Hepatocyte (in vitro differentiated cells): ENCODE measurements at regions not wholly inside any gene's neighbourhood (a gene's known extent, or its start where the extent isn't known, plus 50 kb on each side); places are given as distances from the start of the nearest gene placed in this dataset.

Experiments
- DNase-seq: peaks from one replicate; pipeline ENCODE4 v3.0.0-alpha.2; 2016; ENCODE audit warnings: low spot score
- H2AFZ ChIP-seq: fragments of 200-600 bp; sonication (generic); 2 replicates; pipeline ENCODE4 v1.6.0; 2016; ENCODE audit warnings: antibody characterized with exemption, mild to moderate bottlenecking
- H3K27ac ChIP-seq: fragments of 200-600 bp; sonication (generic); 2 replicates; pipeline ENCODE4 v1.5.1; 2016; ENCODE audit warnings: mild to moderate bottlenecking
- H3K27me3 ChIP-seq: fragments of 200-600 bp; sonication (generic); 2 replicates; pipeline ENCODE4 v1.6.1; 2016
- H3K36me3 ChIP-seq: fragments of 200-600 bp; sonication (generic); replicated peaks from 2 replicates; pipeline ENCODE4 v1.5.1; 2016; ENCODE audit warnings: low read depth; ENCODE audit not compliant: insufficient read depth
- H3K4me1 ChIP-seq: fragments of 200-600 bp; sonication (generic); 2 replicates; pipeline ENCODE4 v1.5.1; 2016; ENCODE audit warnings: mild to moderate bottlenecking, moderate library complexity; ENCODE audit not compliant: insufficient read depth
- H3K4me2 ChIP-seq: fragments of 200-600 bp; sonication (generic); 2 replicates; pipeline ENCODE4 v1.6.0; 2016
- H3K4me3 ChIP-seq: fragments of 200-600 bp; sonication (generic); 2 replicates; pipeline ENCODE4 v1.5.1; 2016; ENCODE audit warnings: mild to moderate bottlenecking
- H3K79me2 ChIP-seq: fragments of 200-600 bp; sonication (generic); 2 replicates; pipeline ENCODE4 v1.6.0; 2017; ENCODE audit warnings: mild to moderate bottlenecking
- H3K9me2 ChIP-seq: fragments of 200-600 bp; sonication (generic); replicated peaks from 2 replicates; pipeline ENCODE4 v1.6.0; 2017; ENCODE audit warnings: mild to moderate bottlenecking; ENCODE audit not compliant: insufficient read depth
- H3K9me3 ChIP-seq: fragments of 200-600 bp; sonication (generic); 2 replicates; pipeline ENCODE4 v1.5.1; 2016; ENCODE audit warnings: low read depth, mild to moderate bottlenecking
- H4K20me1 ChIP-seq: fragments of 200-600 bp; sonication (generic); 2 replicates; pipeline ENCODE4 v1.6.0; 2016; ENCODE audit warnings: mild to moderate bottlenecking; ENCODE audit not compliant: insufficient read depth, poor library complexity, severe bottlenecking
- CTCF ChIP-seq: fragments of 200-600 bp; sonication (generic); IDR thresholded peaks from 2 replicates; pipeline ENCODE4 v1.5.1; 2016; ENCODE audit warnings: antibody characterized with exemption, mild to moderate bottlenecking; ENCODE audit not compliant: poor library complexity
- EZH2 ChIP-seq: fragments of 200-600 bp; sonication (generic); IDR thresholded peaks from 2 replicates; pipeline ENCODE4 v1.6.1; 2016; ENCODE audit warnings: antibody characterized with exemption, mild to moderate bottlenecking, borderline replicate concordance
- EZH2phosphoT487 ChIP-seq: fragments of 200-600 bp; sonication (generic); IDR thresholded peaks from one replicate; pipeline ENCODE4 v1.6.1; 2018; ENCODE audit warnings: antibody characterized with exemption, mild to moderate bottlenecking, low read depth, moderate library complexity; ENCODE audit not compliant: unreplicated experiment, severe bottlenecking
- WGBS: methylation state at CpG from one replicate; pipeline ENCODE4 v1.1.6; 2016; ENCODE audit warnings: low lambda C conversion rate; ENCODE audit errors: missing lambda C conversion rate; 5-methylcytosine and 5-hydroxymethylcytosine counted together

DNA sequence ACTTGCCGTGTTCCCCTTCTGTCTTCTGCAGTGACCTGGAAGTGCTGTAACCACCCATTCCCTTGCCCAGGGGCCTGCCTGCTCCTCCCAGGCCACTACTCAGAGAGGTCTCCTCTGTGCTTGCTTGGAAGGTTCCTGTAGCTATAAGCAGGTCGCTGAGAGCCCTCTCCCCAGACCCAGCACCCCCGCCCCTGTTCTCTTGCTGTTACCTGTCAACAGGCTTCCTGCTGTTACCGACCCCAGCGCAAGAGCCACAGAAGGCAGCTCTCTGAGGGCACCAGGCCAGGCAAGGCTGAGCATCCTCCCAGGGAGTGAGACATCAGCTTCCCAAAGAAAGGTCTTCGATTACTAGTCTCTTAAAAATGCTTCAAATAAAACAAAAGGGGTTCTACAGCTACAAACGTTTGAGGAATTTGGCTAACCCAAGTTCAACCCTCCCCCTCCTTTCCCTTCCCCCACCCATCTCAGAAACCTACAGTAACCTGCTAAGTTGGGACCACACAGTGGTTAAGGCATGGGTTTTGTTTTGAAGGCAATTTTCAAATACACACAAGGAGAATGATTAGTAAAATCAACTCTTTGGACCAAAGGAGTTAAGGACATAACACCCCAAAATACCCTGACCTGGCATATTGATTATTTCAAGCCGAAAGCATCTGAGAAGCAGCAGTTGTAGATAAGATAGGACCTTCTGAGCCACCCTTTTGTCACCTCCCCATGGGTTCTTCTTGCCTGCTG, 74.9 kb upstream of the MFGE8 start:
- Histone ChIP-seq H3K9me2 (no peaks in the 10 kb centered on the region), H3K4me3 (no peak overlapping the region), H2AFZ (no peak overlapping the region), H3K27ac (no peak overlapping the region), H4K20me1 (no peaks in the 10 kb centered on the region), H3K27me3 (no peaks in the 10 kb centered on the region), H3K4me1 (peaks cover 36% of the 10 kb centered on the region), H3K9me3 (no peaks in the 10 kb centered on the region), H3K36me3 (no peaks in the 10 kb centered on the region), H3K79me2 (no peaks in the 10 kb centered on the region), H3K4me2 (no peak overlapping the region)
- WGBS, result 43% methylated on average over 8 of the region's 8 CpGs
- DNase-seq, result no peak
- TF ChIP-seq EZH2 (no peak), EZH2phosphoT487 (no peak), CTCF (no peak)

GRCh38 chr15:88989578-88989977, 76.4 kb upstream of the MFGE8 start:
- Histone ChIP-seq H3K27me3 (no peaks in the 10 kb centered on the region), H3K9me2 (no peaks in the 10 kb centered on the region), H3K9me3 (no peaks in the 10 kb centered on the region), H3K36me3 (no peaks in the 10 kb centered on the region), H3K4me3 (no peak overlapping the region), H2AFZ (no peak overlapping the region), H3K27ac (no peak overlapping the region), H3K4me2 (peak overlapping the region; percentile 30), H4K20me1 (no peaks in the 10 kb centered on the region), H3K79me2 (no peaks in the 10 kb centered on the region), H3K4me1 (peaks cover 36% of the 10 kb centered on the region)
- TF ChIP-seq EZH2 (no peak), CTCF (no peak), EZH2phosphoT487 (no peak)
- no peak for DNase-seq
- WGBS, result 40% methylated on average over 5 of the region's 5 CpGs

DNA sequence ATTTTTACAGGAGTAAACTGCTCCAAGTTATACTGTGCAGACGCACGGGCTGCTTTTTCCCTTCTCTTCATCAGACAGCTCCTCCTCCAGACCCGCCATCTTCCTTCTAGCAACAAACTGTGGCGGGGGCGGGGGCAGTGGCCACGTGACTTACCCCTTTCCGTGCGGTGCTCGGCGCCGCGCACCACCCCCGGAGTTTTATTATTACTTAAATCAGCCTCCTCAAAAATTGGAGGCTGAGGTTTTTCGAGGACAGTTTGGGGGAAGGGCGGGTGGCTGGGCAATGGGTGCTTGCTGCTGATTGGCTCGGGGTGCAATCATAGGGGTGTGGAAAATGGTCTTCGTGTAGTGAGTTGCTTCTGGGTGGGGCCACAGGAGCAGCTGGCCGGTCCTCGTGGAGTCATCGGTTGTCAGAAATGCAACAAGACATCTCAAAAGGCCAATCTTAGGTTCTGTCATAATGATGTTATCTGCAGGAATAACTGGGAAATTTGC, 77.1 kb upstream of the MFGE8 start:
- WGBS, result 85% methylated on average over 20 of the region's 20 CpGs
- no peaks in the 10 kb centered on the region for H3K36me3 ChIP-seq
- H3K4me1 ChIP-seq, result peaks cover 40% of the 10 kb centered on the region
- H3K27ac ChIP-seq, result peak overlapping the region; percentile 17
- TF ChIP-seq EZH2 (no peak), CTCF (no peak), EZH2phosphoT487 (no peak)
- no peaks in the 10 kb centered on the region for H3K79me2 ChIP-seq
- H3K4me3 ChIP-seq, result no peak overlapping the region
- H3K9me2 ChIP-seq, result no peaks in the 10 kb centered on the region
- no peak overlapping the region for H3K4me2 ChIP-seq
- no peak overlapping the region for H2AFZ ChIP-seq
- no peaks in the 10 kb centered on the region for H4K20me1 ChIP-seq
- no peaks in the 10 kb centered on the region for H3K27me3 ChIP-seq
- no peaks in the 10 kb centered on the region for H3K9me3 ChIP-seq
- no peak for DNase-seq
